ENCODE measurements at regions not wholly inside any gene's neighbourhood (a gene's known extent, or its start where the extent isn't known, plus 50 kb on each side); places are given as distances from the start of the nearest gene placed in this dataset.
A peak's percentile ranks its signal among the peaks of the same experiment; 100 is the strongest.

DNA sequence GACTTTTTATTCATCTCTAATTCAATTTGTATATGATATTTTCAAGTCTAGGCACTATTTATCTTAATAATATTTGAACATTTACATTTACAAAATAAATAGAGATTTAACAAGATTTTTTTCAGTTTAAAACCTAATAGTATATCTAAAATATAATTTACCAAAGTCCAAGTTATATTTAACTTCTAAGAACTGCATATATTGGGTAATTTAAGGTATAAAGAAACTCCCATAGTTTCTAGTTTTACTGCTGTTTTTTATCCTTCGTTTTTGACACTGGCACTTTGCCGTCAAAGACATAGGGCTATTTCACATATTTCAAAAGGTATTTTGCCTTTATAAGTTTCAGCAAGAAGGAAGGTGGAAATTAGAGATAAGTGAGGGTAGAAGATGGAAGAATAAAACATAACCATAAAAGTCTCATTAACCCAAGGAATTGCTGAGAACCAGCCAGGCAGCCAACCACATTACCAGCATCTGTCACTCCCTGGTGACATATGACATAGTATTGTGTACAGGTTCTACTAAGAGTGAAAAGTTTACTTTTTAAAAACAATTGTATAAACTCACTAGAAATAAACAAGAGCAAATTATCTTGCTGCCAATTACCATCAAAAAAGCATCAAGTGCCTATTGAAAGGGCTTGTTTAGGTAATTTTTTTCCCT is 251.5 kb downstream of the NSUN3 start:
- DNase-seq = no peak
- Histone ChIP-seq H3K4me1 (no peaks in the 10 kb centered on the region), H3K9me3 (replicated peaks) (no peaks in the 10 kb centered on the region), H3K4me3 (no peak overlapping the region), H3K36me3 (no peaks in the 10 kb centered on the region), H3K27ac (replicated peaks) (no peak overlapping the region), H3K27me3 (ENCODE audit: low read depth) (no peaks in the 10 kb centered on the region)
- TF ChIP-seq, protein P1, sequence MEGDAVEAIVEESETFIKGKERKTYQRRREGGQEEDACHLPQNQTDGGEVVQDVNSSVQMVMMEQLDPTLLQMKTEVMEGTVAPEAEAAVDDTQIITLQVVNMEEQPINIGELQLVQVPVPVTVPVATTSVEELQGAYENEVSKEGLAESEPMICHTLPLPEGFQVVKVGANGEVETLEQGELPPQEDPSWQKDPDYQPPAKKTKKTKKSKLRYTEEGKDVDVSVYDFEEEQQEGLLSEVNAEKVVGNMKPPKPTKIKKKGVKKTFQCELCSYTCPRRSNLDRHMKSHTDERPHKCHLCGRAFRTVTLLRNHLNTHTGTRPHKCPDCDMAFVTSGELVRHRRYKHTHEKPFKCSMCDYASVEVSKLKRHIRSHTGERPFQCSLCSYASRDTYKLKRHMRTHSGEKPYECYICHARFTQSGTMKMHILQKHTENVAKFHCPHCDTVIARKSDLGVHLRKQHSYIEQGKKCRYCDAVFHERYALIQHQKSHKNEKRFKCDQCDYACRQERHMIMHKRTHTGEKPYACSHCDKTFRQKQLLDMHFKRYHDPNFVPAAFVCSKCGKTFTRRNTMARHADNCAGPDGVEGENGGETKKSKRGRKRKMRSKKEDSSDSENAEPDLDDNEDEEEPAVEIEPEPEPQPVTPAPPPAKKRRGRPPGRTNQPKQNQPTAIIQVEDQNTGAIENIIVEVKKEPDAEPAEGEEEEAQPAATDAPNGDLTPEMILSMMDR (IDR thresholded peaks at IDR 0.05; ENCODE audit: borderline replicate concordance) = no peak
- intact Hi-C loops (cut with micrococcal nuclease) = no loop called here

GRCh38 chr3:94317017-94317416 is 254.2 kb downstream of the NSUN3 start:
- no peaks in the 10 kb centered on the region for H3K9me3 ChIP-seq (replicated peaks)
- TF ChIP-seq, protein P1 (IDR thresholded peaks at IDR 0.05; ENCODE audit: borderline replicate concordance) = no peak
- intact Hi-C loops (cut with micrococcal nuclease) = no loop called here
- no peak for DNase-seq
- H3K27ac ChIP-seq (replicated peaks) = no peak overlapping the region
- no peaks in the 10 kb centered on the region for H3K27me3 ChIP-seq (ENCODE audit: low read depth)
- no peaks in the 10 kb centered on the region for H3K4me1 ChIP-seq
- no peak overlapping the region for H3K4me3 ChIP-seq
- no peaks in the 10 kb centered on the region for H3K36me3 ChIP-seq

- Histone ChIP-seq H3K36me3 (no peaks in the 10 kb centered on the region), H3K9me3 (replicated peaks) (no peaks in the 10 kb centered on the region), H3K4me3 (no peak overlapping the region), H3K4me1 (no peaks in the 10 kb centered on the region), H3K27ac (replicated peaks) (no peak overlapping the region), H3K27me3 (ENCODE audit: low read depth) (no peaks in the 10 kb centered on the region)
- TF ChIP-seq, protein P1 (IDR thresholded peaks at IDR 0.05; ENCODE audit: borderline replicate concordance) = no peak
- intact Hi-C loops (cut with micrococcal nuclease) = no loop called here
- DNase-seq = no peak
Measured at GRCh38 chr3:94323596-94323995, 260.7 kb downstream of the NSUN3 start.

GRCh38 chr3:94331831-94332230 is 269.0 kb downstream of the NSUN3 start:
- no peaks in the 10 kb centered on the region for H3K27me3 ChIP-seq (ENCODE audit: low read depth)
- H3K4me3 ChIP-seq = no peak overlapping the region
- intact Hi-C loops (cut with micrococcal nuclease) = no loop called here
- no peaks in the 10 kb centered on the region for H3K9me3 ChIP-seq (replicated peaks)
- no peak for DNase-seq
- TF ChIP-seq, protein P1 (IDR thresholded peaks at IDR 0.05; ENCODE audit: borderline replicate concordance) = no peak
- no peak overlapping the region for H3K27ac ChIP-seq (replicated peaks)
- no peaks in the 10 kb centered on the region for H3K4me1 ChIP-seq
- no peaks in the 10 kb centered on the region for H3K36me3 ChIP-seq

- TF ChIP-seq, protein P1 (IDR thresholded peaks at IDR 0.05; ENCODE audit: borderline replicate concordance) = peak; percentile 54
- no peak for DNase-seq
- H3K4me1 ChIP-seq = no peaks in the 10 kb centered on the region
- intact Hi-C loops (cut with micrococcal nuclease) = no loop called here
- H3K27me3 ChIP-seq (ENCODE audit: low read depth) = no peaks in the 10 kb centered on the region
- H3K27ac ChIP-seq (replicated peaks) = no peak overlapping the region
- H3K36me3 ChIP-seq = no peaks in the 10 kb centered on the region
- H3K9me3 ChIP-seq (replicated peaks) = no peaks in the 10 kb centered on the region
- H3K4me3 ChIP-seq = no peak overlapping the region
Measured at GRCh38 chr3:94336046-94336753, 273.3 kb downstream of the NSUN3 start.

Measured in left ventricle myocardium inferior (tissue), 1 donor.